EH (cell line): ENCODE measurements at regions not wholly inside any gene's neighbourhood (a gene's known extent, or its start where the extent isn't known, plus 50 kb on each side); places are given as distances from the start of the nearest gene placed in this dataset.

ENCODE experiments used
- DNase-seq: peaks from one replicate; pipeline ENCODE4 v3.0.0-alpha.2; 2015; ENCODE audit warnings: low read depth

DNA sequence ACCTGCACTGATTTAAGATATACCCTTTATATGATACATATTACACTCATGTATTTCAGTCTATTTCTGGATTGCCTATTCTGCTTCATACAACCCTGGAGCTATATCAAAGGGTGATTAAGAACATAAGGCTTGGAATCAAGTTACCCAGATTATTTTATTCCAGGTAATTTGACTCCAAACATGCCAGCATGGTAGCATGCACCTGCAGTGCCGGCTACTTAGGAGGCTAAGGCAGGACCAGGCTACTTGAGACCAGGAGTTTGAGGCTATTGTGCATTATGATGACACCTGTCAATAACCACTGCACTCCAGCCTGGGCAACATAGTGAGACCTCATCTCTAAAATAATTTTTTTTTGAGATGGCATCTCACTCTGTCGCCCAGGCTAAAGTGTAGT is 50.4 kb upstream of the NEO1 start:
- DNase-seq = no peak

DNA sequence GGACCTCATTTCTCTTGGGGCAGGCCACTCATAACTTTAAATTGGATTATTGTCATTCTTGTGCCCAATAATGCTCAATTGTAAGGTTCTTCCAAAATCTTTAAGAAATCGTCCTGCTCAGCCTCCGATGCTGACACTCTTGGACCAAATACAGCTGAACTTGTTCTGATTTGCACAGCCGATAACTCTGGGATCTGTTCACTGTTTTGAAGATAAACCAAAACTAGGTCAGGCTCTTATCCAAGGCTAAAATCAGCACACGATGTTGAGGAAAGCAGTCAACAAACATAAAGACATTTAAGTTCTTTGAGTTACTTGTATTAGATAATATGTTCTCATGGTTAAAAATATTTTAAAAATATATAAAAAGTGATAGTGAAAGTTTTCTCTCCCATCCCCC is 52.0 kb upstream of the NEO1 start:
- DNase-seq = no peak

DNA sequence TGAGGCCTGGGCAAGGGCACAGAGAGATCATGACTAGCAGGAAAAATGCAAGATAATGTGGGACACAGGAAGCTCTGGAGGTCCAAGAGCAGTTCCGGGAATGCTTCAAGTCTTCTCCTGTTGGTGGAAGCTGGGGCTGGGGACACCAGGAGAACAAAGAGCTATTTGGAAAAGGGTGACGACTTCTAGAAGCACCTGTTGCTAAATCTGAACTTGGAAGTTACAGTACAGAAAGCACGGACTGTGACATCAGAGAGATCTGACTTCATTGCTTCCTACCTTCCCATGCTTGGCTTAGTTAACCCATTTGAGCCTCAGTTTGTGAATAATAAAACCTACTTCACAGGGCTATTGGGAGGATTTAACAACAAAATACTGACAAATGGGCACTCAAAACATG is 52.7 kb upstream of the NEO1 start:
- no peak for DNase-seq

DNA sequence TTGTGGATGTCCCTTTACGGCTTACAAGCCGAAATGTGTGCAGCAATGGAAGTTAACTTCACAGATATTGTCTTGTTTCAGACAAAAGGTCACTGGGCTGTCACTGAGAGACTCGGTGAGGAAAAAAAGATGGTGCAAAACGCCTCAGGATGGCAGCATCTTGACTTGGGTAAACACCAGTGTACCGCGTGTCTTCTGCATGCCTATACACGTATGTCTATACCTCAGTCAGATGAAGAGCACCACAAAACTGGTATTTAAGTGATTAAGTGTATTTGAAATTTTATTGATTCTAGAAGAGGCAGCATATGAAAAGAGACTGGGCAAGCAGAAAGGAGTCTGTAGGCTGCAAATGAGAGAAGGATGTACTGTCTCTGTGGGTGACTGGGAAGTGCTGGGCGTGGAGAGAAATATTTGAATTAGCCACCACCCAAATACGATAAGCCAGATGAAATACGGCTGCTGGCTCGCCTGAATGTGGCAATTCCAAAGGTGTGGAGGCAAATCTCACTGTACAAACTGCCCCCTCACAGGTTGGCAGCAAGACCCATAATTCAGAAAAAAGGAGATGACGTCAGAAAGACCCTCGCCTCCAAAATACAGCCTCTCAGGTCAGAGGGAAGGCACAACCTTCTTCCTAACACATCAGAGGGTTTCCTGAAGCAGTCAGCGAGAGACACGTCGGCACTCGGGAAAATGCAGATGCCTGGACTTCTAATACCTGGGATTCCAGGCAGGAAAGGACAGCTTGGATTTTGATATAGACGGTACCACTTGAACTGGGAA is 53.4 kb upstream of the NEO1 start:
- DNase-seq = no peak

DNA sequence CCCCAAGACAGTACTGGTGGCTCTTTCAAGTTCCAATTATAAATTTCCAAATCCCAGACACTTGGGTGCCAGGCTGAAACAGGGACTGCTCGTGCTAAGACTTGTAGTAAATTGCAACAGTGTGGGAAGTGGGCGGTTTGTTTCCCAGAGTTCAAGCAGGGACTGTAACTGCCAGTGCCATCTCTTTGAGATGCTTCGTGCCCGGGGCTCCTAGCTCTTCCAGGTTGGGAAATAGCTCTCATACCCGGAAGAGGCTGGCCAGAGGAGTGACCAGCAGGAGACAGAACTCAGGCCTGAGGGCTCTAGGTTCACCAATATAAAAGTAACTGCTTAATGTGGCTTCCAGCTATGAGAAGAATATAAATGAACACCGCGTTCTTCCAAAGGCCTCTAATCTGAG is 54.0 kb upstream of the NEO1 start:
- no peak for DNase-seq

DNA sequence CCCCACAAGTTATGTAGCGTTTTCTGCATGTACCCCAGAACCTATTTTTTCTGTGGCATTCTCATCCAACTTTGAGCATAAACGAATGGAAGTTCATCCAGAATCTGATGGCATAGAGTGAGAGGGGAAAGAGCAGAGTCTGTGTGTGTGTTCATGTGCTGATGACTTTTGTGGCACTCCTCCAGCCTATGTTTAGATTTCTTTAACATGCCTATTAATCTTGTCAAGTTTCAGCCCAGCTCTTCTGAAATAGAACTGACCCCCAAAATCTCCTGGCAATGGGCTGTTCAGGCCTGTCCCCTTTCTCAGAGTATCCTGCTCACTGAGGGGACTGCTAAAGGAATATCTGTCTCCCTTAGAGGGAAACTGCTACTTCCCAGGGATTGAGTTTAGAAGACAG is 56.4 kb upstream of the NEO1 start:
- DNase-seq = no peak

DNA sequence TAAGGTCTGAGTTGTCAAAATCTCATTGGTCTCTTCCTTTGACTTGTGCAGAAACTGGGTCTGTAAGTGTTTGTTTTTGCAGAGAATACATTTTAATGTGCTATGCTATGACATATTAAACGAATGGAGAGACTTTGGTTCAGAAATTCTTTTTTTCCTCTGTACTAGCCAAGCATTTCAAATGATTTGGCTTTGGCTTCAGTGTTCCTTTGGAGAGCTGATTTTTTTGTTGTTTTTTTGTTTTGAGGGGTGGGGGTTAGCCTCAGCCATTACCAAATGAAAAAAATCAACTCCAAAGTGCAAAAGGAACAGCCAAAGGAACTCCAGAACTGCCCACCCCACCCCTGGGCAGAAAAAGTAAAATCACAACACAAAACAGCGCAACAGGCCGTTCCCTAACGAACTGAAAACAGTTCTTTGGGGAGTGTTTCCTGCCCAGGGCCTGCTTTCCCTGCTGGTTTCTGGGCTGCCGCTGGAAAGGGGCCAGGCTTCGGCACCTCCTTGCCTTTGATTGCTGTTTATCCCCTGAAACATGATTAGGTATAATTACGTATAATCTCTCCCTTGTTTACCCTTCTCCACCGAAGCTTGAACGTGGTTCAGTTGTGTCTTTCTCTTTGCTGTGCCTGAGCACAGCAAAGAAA is 57.6 kb upstream of the NEO1 start:
- no peak for DNase-seq

DNA sequence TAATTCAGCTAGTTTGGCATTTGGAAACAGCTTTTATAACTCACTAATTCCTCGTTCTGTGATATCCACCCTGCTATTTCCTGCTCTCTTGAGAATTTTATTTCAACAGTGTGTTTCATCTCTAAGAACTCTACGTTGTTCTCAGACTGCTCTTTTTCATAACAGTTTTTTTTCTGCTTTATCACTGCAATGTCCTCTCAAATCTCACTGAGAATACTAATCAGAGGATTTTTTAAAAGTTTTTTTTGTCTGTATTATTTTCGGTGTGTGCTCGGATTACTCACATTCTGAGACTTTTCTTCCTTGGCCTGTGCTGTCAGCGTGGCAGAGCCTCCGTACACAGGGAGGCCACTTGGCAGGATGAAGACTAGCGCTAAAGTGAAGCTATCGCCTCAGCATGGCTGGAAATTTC is 59.4 kb upstream of the NEO1 start:
- DNase-seq = no peak

DNA sequence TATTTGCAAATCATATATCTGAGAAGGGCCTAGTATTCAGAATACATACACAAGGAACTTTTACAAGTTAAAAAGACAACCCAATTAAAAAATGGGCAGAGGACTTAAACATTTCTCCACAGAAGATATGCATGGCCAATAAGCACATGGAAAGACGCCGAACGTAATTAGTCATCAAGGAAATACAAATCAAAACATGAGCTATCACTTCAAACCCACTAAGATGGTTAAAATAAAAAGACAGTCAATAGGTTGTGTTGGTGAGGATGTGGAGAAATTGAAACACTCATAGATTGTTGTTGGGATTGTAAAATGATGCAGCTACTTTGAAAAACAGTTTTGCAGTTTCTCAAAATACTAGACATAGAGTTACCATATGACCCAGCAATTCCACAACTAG is 61.2 kb upstream of the NEO1 start:
- peak; percentile 15 for DNase-seq

DNA sequence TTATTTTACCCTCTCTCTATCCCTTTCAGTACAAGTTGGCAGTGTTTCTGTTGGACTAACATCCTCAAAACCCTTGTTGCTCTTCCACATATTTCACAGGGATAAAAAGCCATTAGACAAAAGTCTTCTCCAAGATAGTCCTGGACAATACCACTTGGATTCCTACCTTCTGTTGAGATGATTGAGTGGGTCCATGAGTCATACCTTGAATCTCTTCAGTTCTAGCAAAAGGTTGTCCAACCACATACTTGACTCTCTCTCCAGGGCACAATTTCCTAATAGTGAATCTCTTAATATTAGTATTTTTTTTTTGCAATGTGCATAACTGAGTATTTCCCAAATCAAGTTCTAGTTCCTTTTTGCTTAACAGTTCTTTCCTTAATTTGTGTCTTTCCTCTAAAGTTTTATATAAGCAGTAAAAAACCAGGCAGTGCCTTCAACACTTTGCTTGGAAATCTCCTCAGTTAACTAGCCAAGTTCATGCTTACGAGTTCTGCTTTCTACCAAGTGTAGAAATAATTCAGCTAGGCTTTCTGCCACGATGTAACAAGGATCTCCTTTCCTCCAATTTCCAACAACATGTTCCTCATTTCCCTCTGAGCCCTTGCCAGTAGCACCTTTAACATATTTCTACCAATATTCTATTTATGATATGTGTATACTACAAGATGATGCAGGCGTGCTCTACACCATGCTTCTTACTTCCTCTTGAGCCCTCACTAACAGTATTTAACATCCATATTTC is 68.3 kb upstream of the NEO1 start:
- DNase-seq = no peak

DNA sequence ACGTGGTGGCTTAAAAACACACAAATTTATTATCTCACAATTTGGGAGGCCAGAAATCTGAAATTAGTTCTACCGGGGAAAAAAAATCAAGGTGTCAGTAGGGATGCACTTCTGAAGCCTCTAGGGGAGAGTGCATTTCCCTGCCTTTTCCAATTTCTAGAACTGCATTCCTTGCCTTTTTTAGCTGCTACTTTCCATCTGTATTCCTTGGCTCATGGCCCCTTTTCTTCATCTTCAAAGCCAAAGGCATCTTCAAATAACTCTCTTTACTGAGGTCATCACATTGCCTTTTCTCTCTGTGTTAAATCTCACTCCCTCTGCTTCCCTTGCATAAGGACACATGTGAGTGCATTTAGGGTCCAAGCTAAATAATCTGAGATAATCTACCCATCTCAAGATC is 69.5 kb upstream of the NEO1 start:
- peak; percentile 11 for DNase-seq

DNA sequence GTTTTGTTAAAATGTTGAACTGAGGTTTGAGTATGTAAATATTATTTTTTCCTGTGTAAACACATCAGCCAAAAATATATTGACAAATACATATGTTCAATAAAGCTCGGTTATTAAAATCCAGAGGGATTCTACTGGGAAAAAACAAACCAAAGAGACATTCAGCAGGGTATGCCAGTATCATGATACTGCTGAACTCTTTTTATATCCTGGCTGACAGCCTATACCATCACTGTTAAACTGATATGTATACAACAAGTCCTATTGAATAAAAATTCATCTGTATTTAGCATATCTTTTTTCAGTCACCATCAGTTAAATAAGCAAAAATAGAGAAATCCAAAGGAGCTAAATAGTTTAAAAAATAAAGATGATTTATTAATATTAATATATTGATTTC is 71.6 kb upstream of the NEO1 start:
- no peak for DNase-seq

DNA sequence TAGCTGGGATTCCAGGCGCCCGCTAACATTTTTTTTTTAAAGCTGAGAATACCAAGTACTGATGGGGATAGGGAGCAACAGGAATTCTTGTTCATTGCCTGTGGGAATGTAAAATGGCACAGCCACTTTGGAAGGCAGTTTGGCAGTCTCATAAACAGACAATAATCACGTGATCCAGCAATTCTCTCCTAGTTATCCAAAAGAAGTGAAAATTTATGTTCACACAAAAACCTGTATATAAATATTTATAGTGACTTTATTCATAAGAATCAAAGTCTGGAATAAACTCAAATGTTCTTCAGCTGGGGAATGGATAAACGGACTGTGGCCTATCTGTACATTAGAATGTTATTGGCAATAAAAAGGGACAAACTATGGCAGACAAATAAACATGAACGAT is 72.5 kb upstream of the NEO1 start:
- no peak for DNase-seq

DNA sequence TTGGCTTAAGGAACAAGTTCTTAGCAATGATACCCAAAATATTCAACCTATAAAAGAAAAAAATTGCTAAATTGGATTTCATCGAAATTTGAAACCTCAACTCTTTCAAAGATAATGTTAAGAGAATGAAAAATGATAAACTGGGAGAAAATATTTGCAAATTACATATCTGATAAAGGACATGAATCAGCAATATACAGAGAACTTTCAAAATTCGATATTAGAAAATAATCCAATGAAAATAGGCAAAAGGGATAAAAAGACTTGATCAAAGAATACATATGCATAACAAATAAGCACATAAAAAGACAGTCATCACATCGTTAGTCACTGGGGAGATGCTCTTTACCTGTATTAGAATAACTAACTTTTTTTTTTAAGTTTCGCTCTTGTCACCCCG is 73.0 kb upstream of the NEO1 start:
- no peak for DNase-seq

DNA sequence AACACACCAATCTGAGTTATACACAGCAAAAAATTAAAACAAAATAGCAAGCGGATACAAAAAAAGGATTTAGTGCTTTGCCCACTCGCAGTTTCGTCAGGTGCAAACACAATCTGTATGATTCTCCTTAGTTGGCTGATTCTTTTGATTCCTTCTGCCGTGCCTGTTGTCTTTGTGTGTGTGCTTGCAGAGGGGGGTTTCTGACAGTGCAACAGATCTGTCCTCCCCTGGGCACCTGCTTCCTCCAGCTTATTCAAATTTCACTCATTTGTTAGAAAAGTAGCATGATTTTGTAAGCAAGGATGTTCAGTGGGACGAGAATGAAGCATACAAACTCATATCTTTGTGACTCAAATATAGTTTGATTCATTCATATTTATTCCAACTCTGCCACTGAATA is 74.0 kb upstream of the NEO1 start:
- DNase-seq = no peak

DNA sequence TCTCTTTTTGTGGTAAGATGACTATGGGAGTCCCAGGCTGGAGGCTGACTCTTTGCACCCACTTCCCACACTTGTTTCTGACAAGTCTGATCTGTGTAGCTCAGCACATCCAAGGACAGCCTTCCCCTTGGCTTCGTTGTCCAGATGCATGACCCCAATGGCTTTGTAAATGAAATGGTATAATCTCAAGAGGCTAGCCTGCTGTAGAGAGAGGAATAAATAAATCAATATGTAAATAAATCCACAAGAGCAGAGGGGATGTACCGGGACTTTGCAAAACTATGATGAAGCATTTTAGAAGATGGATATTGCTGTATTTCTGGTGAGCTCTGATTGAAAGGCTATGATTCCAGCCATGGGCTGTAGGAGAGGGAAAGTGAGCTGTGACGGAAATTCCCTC is 79.9 kb upstream of the NEO1 start:
- no peak for DNase-seq

DNA sequence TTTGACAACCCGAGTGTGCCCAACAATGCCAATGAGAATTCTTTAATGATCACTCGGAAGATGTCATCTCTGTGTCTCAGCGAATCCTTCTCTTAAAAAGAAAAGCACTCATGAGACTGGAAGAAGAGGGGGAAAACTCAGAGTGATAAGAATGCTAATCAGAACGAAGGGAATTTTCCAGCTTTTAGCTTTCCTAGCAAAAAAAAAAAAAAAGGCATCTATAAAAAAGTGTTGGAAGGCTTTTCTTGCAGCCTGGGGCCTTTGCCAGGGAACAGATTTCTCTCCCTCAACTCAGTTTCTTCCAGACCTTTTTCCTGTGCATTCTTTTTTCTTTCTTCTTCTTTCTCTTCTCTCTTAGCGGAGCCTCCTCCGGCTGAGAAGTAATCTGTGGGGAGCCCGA is 80.5 kb upstream of the NEO1 start:
- no peak for DNase-seq

DNA sequence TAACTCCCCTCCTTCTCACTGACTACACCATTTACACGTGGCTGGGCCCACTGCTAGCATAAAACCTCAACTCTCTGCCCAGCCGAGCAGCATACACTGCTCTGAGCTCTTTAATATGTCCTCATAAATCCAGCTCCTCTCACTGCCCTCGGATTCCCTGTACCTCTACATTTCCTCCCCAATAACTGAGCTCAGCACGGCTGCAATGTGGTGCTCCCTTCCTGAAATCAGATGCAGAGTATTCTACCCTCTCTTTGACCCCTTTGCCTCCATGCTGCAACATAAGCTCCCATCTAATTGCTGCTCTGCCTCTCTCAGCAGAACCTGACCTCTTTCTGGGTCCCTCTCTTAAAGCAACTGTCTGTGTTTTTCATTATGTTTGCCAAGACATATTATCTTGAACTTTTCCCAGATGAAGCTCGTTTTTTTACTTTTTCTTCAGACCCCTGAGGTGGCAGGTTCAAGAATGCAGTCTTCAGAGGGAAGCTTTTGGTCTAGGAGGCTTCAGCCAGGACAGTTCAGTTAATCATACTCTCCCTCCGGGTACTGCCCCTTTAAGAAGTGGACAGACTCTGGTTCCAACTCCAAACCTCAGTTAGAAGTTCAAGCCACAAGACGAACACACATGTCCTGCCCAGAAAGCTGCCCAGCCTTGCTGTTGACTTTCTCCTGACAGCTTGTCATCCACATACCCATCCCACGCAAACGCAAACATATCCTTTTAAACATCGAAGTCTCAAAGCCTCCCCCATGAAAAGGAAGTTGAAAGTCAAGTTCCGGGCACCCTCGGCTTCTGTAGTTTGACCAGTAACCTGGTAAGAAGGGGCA is 81.1 kb upstream of the NEO1 start:
- DNase-seq = peak; percentile 4

DNA sequence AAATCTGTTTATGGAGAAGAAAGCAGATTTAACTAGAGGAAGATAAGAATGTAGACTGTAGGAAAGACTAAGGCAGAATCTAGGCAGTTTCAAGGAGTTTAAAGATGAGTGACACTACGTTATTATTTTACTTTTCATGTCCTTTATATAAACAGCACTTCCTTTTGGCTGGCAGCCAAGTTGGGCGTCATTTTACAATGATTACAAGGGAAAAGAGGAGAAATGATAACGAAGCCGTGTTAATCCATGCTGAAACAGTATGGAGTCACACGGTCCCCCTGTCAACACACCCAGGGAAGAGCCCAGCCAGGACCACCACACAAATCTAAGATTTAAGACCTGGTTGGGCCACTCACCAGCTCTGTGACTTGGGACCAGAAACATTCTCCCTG is 83.7 kb upstream of the NEO1 start:
- peak; percentile 3 for DNase-seq

DNA sequence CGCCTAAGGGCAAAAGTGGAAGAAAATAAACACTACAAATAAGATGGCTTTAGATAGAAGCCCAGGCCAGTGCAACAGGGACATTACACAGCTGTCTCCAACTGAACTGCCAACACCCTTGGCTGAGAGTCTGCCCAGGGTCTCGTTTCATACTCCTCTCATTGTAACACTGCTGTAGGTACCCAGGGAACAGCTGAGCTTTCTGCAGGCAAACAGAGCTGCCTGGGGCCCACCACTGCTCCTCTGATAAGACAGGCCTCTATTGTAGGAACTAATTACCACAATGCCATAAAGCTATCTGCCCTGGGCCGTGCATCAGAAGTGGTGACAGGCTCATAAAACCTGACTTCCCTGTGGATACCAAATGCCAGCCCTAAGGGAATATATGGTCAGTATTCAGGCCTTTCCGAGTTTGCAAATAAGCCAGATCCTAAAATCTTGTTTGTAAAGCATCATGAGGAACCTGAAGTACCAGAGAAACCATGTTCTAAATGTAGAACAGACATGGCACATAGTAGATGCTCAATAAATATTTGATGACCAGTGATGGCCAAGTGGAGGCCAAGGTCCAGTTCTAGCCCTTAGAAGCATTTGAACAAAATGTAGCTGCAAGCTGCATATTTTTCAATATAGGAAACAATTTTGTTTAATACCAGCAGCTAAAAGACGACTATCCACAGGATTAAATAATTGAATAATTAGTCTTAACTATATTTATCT is 84.3 kb upstream of the NEO1 start:
- no peak for DNase-seq

DNA sequence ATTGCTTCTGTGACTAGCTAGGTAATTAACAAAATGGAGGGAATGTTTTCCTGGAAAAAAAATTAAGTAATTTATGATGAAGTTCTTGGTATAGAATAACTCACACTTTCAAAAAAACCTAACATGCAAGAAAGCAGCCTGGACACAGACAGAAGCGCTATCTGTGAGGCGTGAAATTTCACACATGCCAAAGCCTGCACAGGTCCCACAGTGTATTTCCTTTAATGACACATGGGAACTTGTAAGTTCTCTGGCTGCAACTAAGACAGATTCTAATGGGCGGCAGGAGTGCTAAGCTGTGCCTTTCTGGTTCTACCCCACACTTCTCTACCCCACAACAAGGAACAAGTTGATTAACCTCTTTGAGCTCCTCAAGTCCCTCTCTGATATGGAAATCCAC is 84.9 kb upstream of the NEO1 start:
- no peak for DNase-seq

DNA sequence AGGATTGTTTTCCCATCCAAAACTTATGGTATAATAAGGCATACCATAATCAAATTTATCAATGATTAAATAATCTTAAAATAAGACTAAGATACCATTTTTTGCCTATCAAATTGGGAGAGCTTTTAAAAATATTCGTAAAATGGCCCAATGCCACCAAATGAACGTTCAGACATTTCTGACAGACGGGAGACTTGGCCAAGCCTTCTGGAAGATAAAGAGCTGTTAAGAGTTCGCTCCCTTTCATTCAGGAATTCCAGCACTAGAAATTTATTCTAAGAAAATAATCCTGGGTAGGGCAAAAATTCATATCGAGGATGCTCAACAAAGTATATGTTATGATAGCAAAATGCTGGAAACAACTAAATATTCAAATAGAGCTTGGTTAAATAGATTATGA is 85.6 kb upstream of the NEO1 start:
- no peak for DNase-seq
